ENCODE measurements at regions not wholly inside any gene's neighbourhood (a gene's known extent, or its start where the extent isn't known, plus 50 kb on each side); places are given as distances from the start of the nearest gene placed in this dataset.
A peak's percentile ranks its signal among the peaks of the same experiment; 100 is the strongest.

DNA sequence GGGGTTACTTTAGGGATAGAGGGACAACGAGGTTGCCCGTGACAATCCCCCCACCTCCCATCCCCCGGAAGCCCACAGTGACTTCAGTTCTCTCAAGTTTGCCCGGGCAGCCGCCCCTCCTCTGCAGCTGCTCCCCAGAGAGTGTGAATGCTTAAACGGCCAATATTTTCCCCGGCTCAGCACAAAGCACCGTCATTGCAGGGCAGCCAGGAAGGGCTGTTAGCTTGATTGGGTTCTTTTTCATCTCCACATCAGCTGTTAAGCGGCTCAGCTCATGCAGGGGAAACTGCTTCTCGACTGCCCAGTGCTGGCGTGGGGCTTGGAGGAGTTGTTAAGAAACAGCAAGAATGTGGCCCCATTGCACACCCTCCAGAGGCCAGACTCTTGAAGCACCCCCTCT is 120.5 kb upstream of the NCOR2 start:
- Histone ChIP-seq H3K4me3 (ENCODE audit: low read depth, low read length) (no peak overlapping the region), H3K27me3 (replicated peaks; ENCODE audit: control insufficient read depth, insufficient read depth, low read length) (no peaks in the 10 kb centered on the region), H3K36me3 (ENCODE audit: control insufficient read depth, insufficient read depth, low read length) (no peaks in the 10 kb centered on the region), H3K4me1 (peaks cover 32% of the 10 kb centered on the region), H3K9me3 (0 out of 2 replicates have a peak, but pooled peaks cover 3% of the 10 kb centered on the region)
- H3K4me1 Mint-ChIP-seq (ENCODE audit: low read depth, unreplicated experiment) = peaks cover 37% of the 10 kb centered on the region
- H3K27me3 Mint-ChIP-seq (ENCODE audit: insufficient read depth, unreplicated experiment) = no peaks in the 10 kb centered on the region
- H3K9me3 Mint-ChIP-seq (ENCODE audit: unreplicated experiment) = no peaks in the 10 kb centered on the region
- TF ChIP-seq, protein P1, sequence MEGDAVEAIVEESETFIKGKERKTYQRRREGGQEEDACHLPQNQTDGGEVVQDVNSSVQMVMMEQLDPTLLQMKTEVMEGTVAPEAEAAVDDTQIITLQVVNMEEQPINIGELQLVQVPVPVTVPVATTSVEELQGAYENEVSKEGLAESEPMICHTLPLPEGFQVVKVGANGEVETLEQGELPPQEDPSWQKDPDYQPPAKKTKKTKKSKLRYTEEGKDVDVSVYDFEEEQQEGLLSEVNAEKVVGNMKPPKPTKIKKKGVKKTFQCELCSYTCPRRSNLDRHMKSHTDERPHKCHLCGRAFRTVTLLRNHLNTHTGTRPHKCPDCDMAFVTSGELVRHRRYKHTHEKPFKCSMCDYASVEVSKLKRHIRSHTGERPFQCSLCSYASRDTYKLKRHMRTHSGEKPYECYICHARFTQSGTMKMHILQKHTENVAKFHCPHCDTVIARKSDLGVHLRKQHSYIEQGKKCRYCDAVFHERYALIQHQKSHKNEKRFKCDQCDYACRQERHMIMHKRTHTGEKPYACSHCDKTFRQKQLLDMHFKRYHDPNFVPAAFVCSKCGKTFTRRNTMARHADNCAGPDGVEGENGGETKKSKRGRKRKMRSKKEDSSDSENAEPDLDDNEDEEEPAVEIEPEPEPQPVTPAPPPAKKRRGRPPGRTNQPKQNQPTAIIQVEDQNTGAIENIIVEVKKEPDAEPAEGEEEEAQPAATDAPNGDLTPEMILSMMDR (IDR thresholded peaks at IDR 0.05; ENCODE audit: insufficient read depth in 1 of 2, low read depth in 1 of 2, low read length in 1 of 2, severe bottlenecking in 1 of 2, unreplicated experiment in 1 of 2) = no peak
- no peak for DNase-seq
- POLR2A ChIA-PET = no interaction called here
- CTCF ChIA-PET = interaction anchor here (0.6 kb wide), 1 partner anchor 15 kb away, joined by 4 read pairs; no protein-coding TSS in a partner anchor
- peaks cover 13% of the 10 kb centered on the region for H3K36me3 Mint-ChIP-seq (ENCODE audit: insufficient read depth, unreplicated experiment)
- no TSS peak for BruUV-seq (replicated peaks)
- no peak overlapping the region for H3K4me3 Mint-ChIP-seq (ENCODE audit: unreplicated experiment)
- intact Hi-C loops (cut with micrococcal nuclease; ENCODE audit: unreplicated experiment) = no loop called here
- no peak overlapping the region for H3K27ac Mint-ChIP-seq (ENCODE audit: unreplicated experiment)

DNA sequence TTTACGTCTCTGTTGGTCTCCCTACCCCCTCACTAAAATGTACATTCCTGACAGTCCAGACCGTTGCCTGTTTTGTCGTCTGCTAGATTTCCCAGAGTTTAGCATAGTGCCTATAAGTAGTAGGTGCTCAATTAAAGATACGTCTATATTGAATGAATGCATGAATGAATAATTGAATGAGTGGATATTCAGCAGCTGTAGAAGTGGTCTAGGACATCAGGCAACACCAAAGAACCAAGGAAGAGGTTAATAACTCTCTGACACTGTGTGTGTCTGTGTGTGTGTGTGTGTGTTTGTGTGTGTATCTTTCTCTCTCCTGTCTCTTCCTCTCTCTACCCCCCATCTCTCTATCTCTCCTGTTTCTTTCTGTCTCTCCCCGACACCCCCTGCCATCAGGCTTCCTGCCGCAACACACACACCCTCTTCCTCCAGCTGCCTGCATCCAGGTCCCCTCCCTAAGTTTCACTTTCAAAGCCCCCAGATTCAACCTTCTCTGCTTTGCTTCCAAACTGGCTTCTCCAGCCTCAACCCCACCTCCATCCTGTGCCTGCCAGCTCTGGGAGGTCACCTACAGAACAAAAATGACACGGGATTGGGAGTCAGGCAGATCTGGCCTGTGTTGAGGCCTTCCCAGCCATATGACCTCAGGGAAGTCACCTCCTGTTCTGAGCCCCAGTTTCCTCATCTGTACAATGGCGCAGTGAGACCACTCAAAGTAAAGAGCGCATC is 119.9 kb upstream of the NCOR2 start:
- H3K4me1 Mint-ChIP-seq (ENCODE audit: low read depth, unreplicated experiment) = peaks cover 43% of the 10 kb centered on the region
- no TSS peak for BruUV-seq (replicated peaks)
- peaks cover 38% of the 10 kb centered on the region for H3K4me1 ChIP-seq
- no peaks in the 10 kb centered on the region for H3K27me3 ChIP-seq (replicated peaks; ENCODE audit: control insufficient read depth, insufficient read depth, low read length)
- TF ChIP-seq, protein P1 (IDR thresholded peaks at IDR 0.05; ENCODE audit: insufficient read depth in 1 of 2, low read depth in 1 of 2, low read length in 1 of 2, severe bottlenecking in 1 of 2, unreplicated experiment in 1 of 2) = no peak
- POLR2A ChIA-PET = no interaction called here
- H3K36me3 Mint-ChIP-seq (ENCODE audit: insufficient read depth, unreplicated experiment) = peaks cover 15% of the 10 kb centered on the region
- no peak for DNase-seq
- no peaks in the 10 kb centered on the region for H3K27me3 Mint-ChIP-seq (ENCODE audit: insufficient read depth, unreplicated experiment)
- H3K9me3 ChIP-seq = 0 out of 2 replicates have a peak, but pooled peaks cover 2% of the 10 kb centered on the region
- CTCF ChIA-PET = no interaction called here
- intact Hi-C loops (cut with micrococcal nuclease; ENCODE audit: unreplicated experiment) = no loop called here
- H3K27ac Mint-ChIP-seq (ENCODE audit: unreplicated experiment) = no peak overlapping the region
- no peak overlapping the region for H3K4me3 ChIP-seq (ENCODE audit: low read depth, low read length)
- no peak overlapping the region for H3K4me3 Mint-ChIP-seq (ENCODE audit: unreplicated experiment)
- H3K9me3 Mint-ChIP-seq (ENCODE audit: unreplicated experiment) = no peaks in the 10 kb centered on the region
- H3K36me3 ChIP-seq (ENCODE audit: control insufficient read depth, insufficient read depth, low read length) = no peaks in the 10 kb centered on the region

DNA sequence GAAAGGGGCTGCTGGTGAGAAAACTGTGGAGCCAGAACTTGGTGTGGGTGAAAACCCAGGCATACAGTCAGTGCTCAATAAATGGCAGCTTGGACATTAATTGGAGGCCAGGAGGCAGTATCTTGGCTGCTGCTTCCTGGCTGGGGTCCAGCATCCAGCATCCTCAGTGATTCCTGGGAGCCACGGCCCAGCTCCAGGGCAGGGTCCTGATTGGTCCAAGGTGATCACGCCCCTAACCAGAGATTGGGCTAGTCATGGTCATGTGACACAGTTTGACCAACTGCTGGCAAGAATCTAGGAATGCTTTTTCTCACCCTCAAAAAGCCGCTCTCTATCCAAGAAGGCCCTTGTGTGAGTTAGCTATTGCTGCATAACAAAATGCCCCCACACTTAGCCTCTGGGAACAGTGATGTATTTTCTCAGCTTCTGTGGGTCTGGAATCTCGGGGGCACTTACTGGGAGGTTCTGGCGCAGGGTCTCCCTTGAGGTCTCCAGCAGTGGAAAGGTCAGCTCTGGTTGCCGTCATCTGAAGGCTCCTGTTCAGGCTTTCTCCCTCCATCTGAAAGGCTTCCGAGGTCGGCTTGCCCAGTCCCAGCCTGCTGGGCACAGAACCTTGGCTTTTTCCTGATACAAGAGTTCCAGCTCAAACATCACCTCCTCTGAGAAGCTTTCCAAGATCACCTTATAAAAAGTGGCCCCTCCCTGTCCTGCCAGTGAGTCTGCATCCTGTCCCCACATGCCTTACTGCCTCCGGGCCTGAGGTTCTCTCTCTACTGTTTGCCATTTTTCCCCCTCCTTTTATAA is 119.2 kb upstream of the NCOR2 start:
- peaks cover 21% of the 10 kb centered on the region for H3K36me3 Mint-ChIP-seq (ENCODE audit: insufficient read depth, unreplicated experiment)
- peak overlapping the region; percentile 97 for H3K27ac Mint-ChIP-seq (ENCODE audit: unreplicated experiment)
- ChIA-PET CTCF (no interaction called here), POLR2A (no interaction called here)
- Histone ChIP-seq H3K27me3 (replicated peaks; ENCODE audit: control insufficient read depth, insufficient read depth, low read length) (no peaks in the 10 kb centered on the region), H3K4me1 (peaks cover 46% of the 10 kb centered on the region), H3K9me3 (no peaks in the 10 kb centered on the region), H3K4me3 (ENCODE audit: low read depth, low read length) (no peak overlapping the region), H3K36me3 (ENCODE audit: control insufficient read depth, insufficient read depth, low read length) (no peaks in the 10 kb centered on the region)
- no peaks in the 10 kb centered on the region for H3K9me3 Mint-ChIP-seq (ENCODE audit: unreplicated experiment)
- H3K27me3 Mint-ChIP-seq (ENCODE audit: insufficient read depth, unreplicated experiment) = no peaks in the 10 kb centered on the region
- intact Hi-C loops (cut with micrococcal nuclease; ENCODE audit: unreplicated experiment) = no loop called here
- no peak overlapping the region for H3K4me3 Mint-ChIP-seq (ENCODE audit: unreplicated experiment)
- no peak for DNase-seq
- no TSS peak for BruUV-seq (replicated peaks)
- TF ChIP-seq, protein P1 (IDR thresholded peaks at IDR 0.05; ENCODE audit: insufficient read depth in 1 of 2, low read depth in 1 of 2, low read length in 1 of 2, severe bottlenecking in 1 of 2, unreplicated experiment in 1 of 2) = no peak
- peaks cover 50% of the 10 kb centered on the region for H3K4me1 Mint-ChIP-seq (ENCODE audit: low read depth, unreplicated experiment)
